ENCODE measurements at regions not wholly inside any gene's neighbourhood (a gene's known extent, or its start where the extent isn't known, plus 50 kb on each side); places are given as distances from the start of the nearest gene placed in this dataset.

DNA sequence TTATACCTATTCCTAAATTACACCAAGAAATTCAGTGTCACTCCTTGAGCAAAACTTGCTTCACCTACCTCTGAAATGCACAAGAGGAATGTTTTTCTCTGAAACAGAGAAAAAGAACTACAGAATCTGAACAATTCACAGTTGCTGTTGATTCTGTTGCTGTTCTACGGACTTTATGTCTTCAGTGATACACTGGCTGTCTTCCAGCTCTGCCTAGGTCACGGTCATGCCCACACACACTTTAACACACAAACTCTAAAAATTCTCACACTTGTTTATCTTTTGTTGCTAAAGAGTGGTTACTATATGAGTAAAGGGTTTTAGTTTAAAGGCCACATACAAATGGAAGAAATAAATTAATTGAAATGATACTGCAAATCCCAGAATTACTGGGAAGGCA lies 124.4 kb upstream of the SPRY2 start:
- H3K36me3 ChIP-seq (ENCODE audit: control insufficient read depth, insufficient read depth, low read length) = no peaks in the 10 kb centered on the region
- no CpG with 5 or more reads among the region's 2 CpGs for WGBS (ENCODE audit: insufficient coverage, low lambda C conversion rate)
- no peak overlapping the region for H3K27ac ChIP-seq (ENCODE audit: low read length)
- H3K4me3 ChIP-seq (ENCODE audit: low read length) = no peak overlapping the region
- no peaks in the 10 kb centered on the region for H3K9me3 ChIP-seq (ENCODE audit: control insufficient read depth, low read depth, low read length)
- H3K4me1 ChIP-seq (ENCODE audit: control insufficient read depth, insufficient read depth, low read length) = no peaks in the 10 kb centered on the region
- H3K27me3 ChIP-seq (ENCODE audit: control insufficient read depth, insufficient read depth, low read length) = no peaks in the 10 kb centered on the region
- no peak for DNase-seq

GRCh38 chr13:80463673-80464352 lies 122.9 kb upstream of the SPRY2 start:
- H3K27me3 ChIP-seq (ENCODE audit: control insufficient read depth, insufficient read depth, low read length) = no peaks in the 10 kb centered on the region
- 100% methylated on average over 1 of the region's 3 CpGs for WGBS (ENCODE audit: insufficient coverage, low lambda C conversion rate)
- no peak overlapping the region for H3K4me3 ChIP-seq (ENCODE audit: low read length)
- no peaks in the 10 kb centered on the region for H3K9me3 ChIP-seq (ENCODE audit: control insufficient read depth, low read depth, low read length)
- no peak for DNase-seq
- H3K4me1 ChIP-seq (ENCODE audit: control insufficient read depth, insufficient read depth, low read length) = no peaks in the 10 kb centered on the region
- H3K36me3 ChIP-seq (ENCODE audit: control insufficient read depth, insufficient read depth, low read length) = no peaks in the 10 kb centered on the region
- H3K27ac ChIP-seq (ENCODE audit: low read length) = no peak overlapping the region

DNA sequence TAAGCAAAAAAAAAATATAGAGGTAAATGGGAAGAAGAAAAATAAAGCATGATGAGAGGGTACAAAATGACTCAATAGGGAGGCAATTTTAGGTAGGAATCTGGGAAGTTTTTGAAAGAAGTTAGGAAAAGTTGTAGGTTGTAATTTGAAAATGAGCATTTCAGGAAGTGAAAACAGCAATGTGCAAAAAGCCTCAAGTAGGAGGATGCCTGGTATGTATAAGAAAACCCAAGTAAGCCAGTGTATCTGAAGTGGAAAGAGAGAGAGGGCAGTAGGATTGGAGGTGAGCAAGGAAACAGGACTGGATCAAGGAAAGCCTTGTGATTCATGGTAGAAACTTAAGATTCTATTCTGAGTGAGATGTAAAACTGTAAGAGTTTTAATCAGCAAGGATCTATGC lies 121.6 kb upstream of the SPRY2 start:
- Histone ChIP-seq H3K36me3 (ENCODE audit: control insufficient read depth, insufficient read depth, low read length) (no peaks in the 10 kb centered on the region), H3K27ac (ENCODE audit: low read length) (no peak overlapping the region), H3K4me3 (ENCODE audit: low read length) (no peak overlapping the region), H3K9me3 (ENCODE audit: control insufficient read depth, low read depth, low read length) (no peaks in the 10 kb centered on the region), H3K27me3 (ENCODE audit: control insufficient read depth, insufficient read depth, low read length) (no peaks in the 10 kb centered on the region), H3K4me1 (ENCODE audit: control insufficient read depth, insufficient read depth, low read length) (no peaks in the 10 kb centered on the region)
- DNase-seq = no peak

DNA sequence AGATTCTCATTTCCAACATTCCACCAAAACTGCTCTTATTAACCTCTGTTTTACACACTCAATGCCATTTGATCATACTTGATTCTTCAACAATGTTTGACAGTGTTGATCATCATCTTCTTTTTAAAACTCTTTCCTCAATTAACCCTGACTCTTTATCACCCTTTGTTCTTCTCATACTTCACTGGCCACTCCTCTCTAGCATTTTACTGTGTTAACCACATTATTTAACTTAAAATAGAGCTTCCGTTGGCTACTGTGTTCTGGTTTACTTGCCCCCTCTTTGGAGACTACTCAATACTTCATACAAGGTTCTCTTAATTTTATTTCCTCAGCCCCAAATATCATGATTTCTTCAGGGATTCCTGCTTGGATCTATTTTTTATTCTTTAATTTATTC lies 121.1 kb upstream of the SPRY2 start:
- Histone ChIP-seq H3K27me3 (ENCODE audit: control insufficient read depth, insufficient read depth, low read length) (no peaks in the 10 kb centered on the region), H3K27ac (ENCODE audit: low read length) (no peak overlapping the region), H3K4me1 (ENCODE audit: control insufficient read depth, insufficient read depth, low read length) (no peaks in the 10 kb centered on the region), H3K4me3 (ENCODE audit: low read length) (no peak overlapping the region), H3K9me3 (ENCODE audit: control insufficient read depth, low read depth, low read length) (no peaks in the 10 kb centered on the region), H3K36me3 (ENCODE audit: control insufficient read depth, insufficient read depth, low read length) (no peaks in the 10 kb centered on the region)
- DNase-seq = no peak
- WGBS (ENCODE audit: insufficient coverage, low lambda C conversion rate) = 100% methylated on average over 1 of the region's 1 CpG

DNA sequence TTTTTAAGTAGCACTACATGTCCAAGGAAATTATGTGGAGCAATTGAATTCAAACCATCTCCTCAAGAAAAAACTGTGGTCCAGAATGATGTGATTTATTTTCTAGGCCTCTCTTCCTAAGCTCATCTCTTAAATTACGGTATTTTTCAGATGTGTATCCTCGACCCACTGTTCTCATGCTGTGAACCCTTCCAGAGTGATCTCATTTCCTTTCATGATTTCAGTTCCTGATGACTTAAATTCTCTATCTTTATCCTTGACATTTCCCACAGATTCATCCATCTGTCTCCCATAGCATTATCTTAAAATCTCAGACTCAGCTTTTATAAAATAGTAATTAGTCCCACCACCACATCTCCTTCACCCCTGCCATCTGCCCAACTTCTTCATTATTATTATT lies 117.6 kb upstream of the SPRY2 start:
- Histone ChIP-seq H3K27me3 (ENCODE audit: control insufficient read depth, insufficient read depth, low read length) (no peaks in the 10 kb centered on the region), H3K4me1 (ENCODE audit: control insufficient read depth, insufficient read depth, low read length) (no peaks in the 10 kb centered on the region)
- 100% methylated on average over 2 of the region's 2 CpGs for WGBS (ENCODE audit: insufficient coverage, low lambda C conversion rate)

DNA sequence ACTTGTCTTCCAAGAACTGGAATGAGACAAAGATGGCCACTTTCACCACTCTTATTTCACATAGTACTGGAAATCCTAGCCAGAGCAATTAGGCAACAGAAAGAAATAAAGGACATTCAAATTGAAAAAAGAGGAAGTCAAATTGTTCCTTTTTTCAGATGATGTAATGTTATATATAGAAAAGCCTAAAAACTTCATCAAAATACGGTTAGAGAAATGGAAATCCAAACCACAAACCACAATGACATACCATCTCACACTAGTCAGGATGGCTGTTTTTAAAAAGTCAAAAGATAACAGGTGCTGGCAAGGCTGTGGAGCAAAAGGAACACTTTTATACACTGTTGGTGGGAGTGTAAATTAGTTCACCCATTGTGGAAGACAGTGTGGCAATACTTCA lies 113.3 kb upstream of the SPRY2 start:
- no peak for DNase-seq
- Histone ChIP-seq H3K4me1 (ENCODE audit: control insufficient read depth, insufficient read depth, low read length) (no peaks in the 10 kb centered on the region), H3K9me3 (ENCODE audit: control insufficient read depth, low read depth, low read length) (no peaks in the 10 kb centered on the region), H3K4me3 (ENCODE audit: low read length) (no peak overlapping the region), H3K36me3 (ENCODE audit: control insufficient read depth, insufficient read depth, low read length) (no peaks in the 10 kb centered on the region), H3K27me3 (ENCODE audit: control insufficient read depth, insufficient read depth, low read length) (no peaks in the 10 kb centered on the region), H3K27ac (ENCODE audit: low read length) (no peak overlapping the region)
- WGBS (ENCODE audit: insufficient coverage, low lambda C conversion rate) = no CpG with 5 or more reads among the region's 1 CpG

More for the DNA sequence above, 117.6 kb upstream of the SPRY2 start:
- Histone ChIP-seq H3K27ac (ENCODE audit: low read length) (no peak overlapping the region), H3K36me3 (ENCODE audit: control insufficient read depth, insufficient read depth, low read length) (no peaks in the 10 kb centered on the region), H3K9me3 (ENCODE audit: control insufficient read depth, low read depth, low read length) (no peaks in the 10 kb centered on the region), H3K4me3 (ENCODE audit: low read length) (no peak overlapping the region)
- no peak for DNase-seq

DNA sequence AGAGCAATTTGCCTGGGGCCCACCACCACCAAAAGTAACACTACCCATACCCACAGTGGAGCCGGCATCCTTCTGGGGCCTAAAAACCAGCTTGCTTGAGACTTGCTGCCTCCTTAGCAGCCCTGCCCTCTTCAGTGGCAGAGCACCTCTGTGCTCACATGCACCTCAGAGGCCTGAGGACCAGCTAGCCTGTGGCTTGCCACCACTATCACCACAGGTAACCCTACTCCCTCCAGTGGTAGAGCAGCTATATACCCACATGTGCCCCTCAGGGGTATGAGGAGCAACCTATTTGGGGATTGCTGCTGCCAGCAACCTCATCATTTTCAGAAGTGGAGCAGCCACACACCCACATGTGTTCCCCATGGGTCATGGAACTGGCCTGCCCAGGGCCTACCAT lies 111.4 kb upstream of the SPRY2 start:
- DNase-seq = no peak
- H3K36me3 ChIP-seq (ENCODE audit: control insufficient read depth, insufficient read depth, low read length) = no peaks in the 10 kb centered on the region
- WGBS (ENCODE audit: insufficient coverage, low lambda C conversion rate) = no CpG with 5 or more reads among the region's 1 CpG
- no peaks in the 10 kb centered on the region for H3K9me3 ChIP-seq (ENCODE audit: control insufficient read depth, low read depth, low read length)
- no peaks in the 10 kb centered on the region for H3K27me3 ChIP-seq (ENCODE audit: control insufficient read depth, insufficient read depth, low read length)
- no peak overlapping the region for H3K27ac ChIP-seq (ENCODE audit: low read length)
- no peak overlapping the region for H3K4me3 ChIP-seq (ENCODE audit: low read length)
- H3K4me1 ChIP-seq (ENCODE audit: control insufficient read depth, insufficient read depth, low read length) = no peaks in the 10 kb centered on the region

- H3K4me3 ChIP-seq (ENCODE audit: low read length) = no peak overlapping the region
- no peak for DNase-seq
- H3K9me3 ChIP-seq (ENCODE audit: control insufficient read depth, low read depth, low read length) = no peaks in the 10 kb centered on the region
- H3K4me1 ChIP-seq (ENCODE audit: control insufficient read depth, insufficient read depth, low read length) = no peaks in the 10 kb centered on the region
- no peaks in the 10 kb centered on the region for H3K36me3 ChIP-seq (ENCODE audit: control insufficient read depth, insufficient read depth, low read length)
- WGBS (ENCODE audit: insufficient coverage, low lambda C conversion rate) = 80% methylated on average over 1 of the region's 2 CpGs
- H3K27ac ChIP-seq (ENCODE audit: low read length) = no peak overlapping the region
- no peaks in the 10 kb centered on the region for H3K27me3 ChIP-seq (ENCODE audit: control insufficient read depth, insufficient read depth, low read length)
Observed at GRCh38 chr13:80451641-80452040, 110.7 kb upstream of the SPRY2 start.

DNA sequence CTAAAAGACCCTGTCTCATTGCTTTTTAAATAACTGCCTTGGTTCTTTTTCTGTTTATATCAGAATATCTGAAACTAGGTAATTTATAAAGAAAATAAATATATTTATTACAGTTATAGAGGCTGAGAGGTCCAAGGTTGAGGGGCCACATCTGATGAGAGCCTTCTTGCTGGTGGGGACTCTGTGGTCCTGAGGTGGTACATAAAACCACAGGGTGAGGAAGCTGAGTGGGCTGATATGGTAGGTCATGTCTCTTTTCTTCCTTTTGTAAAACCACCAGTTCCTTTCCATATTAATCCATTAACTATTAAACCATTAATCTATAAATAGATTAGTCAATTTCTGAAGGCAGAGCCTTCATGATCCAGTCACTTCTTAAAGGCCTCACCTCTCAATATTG lies 109.5 kb upstream of the SPRY2 start:
- Histone ChIP-seq H3K36me3 (ENCODE audit: control insufficient read depth, insufficient read depth, low read length) (no peaks in the 10 kb centered on the region), H3K27ac (ENCODE audit: low read length) (no peak overlapping the region), H3K4me1 (ENCODE audit: control insufficient read depth, insufficient read depth, low read length) (no peaks in the 10 kb centered on the region), H3K9me3 (ENCODE audit: control insufficient read depth, low read depth, low read length) (no peaks in the 10 kb centered on the region), H3K4me3 (ENCODE audit: low read length) (no peak overlapping the region), H3K27me3 (ENCODE audit: control insufficient read depth, insufficient read depth, low read length) (no peaks in the 10 kb centered on the region)
- DNase-seq = no peak

DNA sequence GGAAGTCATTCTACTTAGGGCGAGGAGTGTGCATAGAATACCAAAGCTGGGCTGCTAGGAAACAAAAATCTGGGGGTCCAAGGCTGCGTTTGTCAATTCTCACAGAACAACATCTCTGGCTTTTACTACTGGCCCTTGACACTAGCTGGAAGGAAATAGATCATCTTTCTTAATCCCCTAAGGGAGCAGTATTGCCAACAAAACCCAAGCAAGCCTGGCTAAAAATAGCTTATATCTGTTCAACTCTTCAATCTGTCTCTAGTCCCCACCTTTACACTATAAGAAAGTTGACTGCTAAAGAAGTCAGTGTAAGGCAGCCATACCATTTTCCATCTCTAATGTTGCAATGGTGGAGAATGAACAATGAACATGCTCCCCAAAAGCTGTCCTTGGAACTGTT lies 107.8 kb upstream of the SPRY2 start:
- no peaks in the 10 kb centered on the region for H3K9me3 ChIP-seq (ENCODE audit: control insufficient read depth, low read depth, low read length)
- WGBS (ENCODE audit: insufficient coverage, low lambda C conversion rate) = no CpG with 5 or more reads among the region's 2 CpGs
- H3K4me1 ChIP-seq (ENCODE audit: control insufficient read depth, insufficient read depth, low read length) = no peaks in the 10 kb centered on the region
- no peaks in the 10 kb centered on the region for H3K27me3 ChIP-seq (ENCODE audit: control insufficient read depth, insufficient read depth, low read length)
- DNase-seq = no peak
- H3K36me3 ChIP-seq (ENCODE audit: control insufficient read depth, insufficient read depth, low read length) = no peaks in the 10 kb centered on the region
- H3K4me3 ChIP-seq (ENCODE audit: low read length) = no peak overlapping the region
- no peak overlapping the region for H3K27ac ChIP-seq (ENCODE audit: low read length)

DNA sequence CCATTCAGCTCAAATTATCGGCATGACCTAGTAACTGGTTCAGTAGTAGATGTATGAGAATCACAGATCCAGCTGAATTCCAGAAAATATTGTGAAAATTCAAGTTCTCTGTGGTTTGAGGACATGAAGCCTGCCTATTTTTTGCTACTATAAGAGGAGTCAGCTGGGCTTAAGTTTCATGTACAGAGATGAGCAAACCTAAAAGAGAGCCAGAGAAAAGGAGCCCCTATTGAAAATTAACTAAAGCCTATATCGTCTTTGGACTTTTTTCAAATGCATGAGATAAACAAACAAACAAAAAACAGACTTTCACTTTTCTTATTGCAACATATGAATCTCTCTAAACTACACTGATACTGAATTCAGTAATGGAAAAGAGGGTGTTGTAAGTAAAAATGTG lies 106.8 kb upstream of the SPRY2 start:
- Histone ChIP-seq H3K4me3 (ENCODE audit: low read length) (no peak overlapping the region), H3K27ac (ENCODE audit: low read length) (no peak overlapping the region), H3K9me3 (ENCODE audit: control insufficient read depth, low read depth, low read length) (no peaks in the 10 kb centered on the region), H3K36me3 (ENCODE audit: control insufficient read depth, insufficient read depth, low read length) (no peaks in the 10 kb centered on the region), H3K27me3 (ENCODE audit: control insufficient read depth, insufficient read depth, low read length) (no peaks in the 10 kb centered on the region), H3K4me1 (ENCODE audit: control insufficient read depth, insufficient read depth, low read length) (no peaks in the 10 kb centered on the region)
- 93% methylated on average over 2 of the region's 2 CpGs for WGBS (ENCODE audit: insufficient coverage, low lambda C conversion rate)
- no peak for DNase-seq
